ENCODE measurements at regions not wholly inside any gene's neighbourhood (a gene's known extent, or its start where the extent isn't known, plus 50 kb on each side); places are given as distances from the start of the nearest gene placed in this dataset.

- H3K4me3 ChIP-seq (ENCODE audit: control insufficient read depth, low read depth, low read length) = no peak overlapping the region
- TF ChIP-seq CTCF (IDR thresholded peaks at IDR 0.05; ENCODE audit: control insufficient read depth, insufficient read depth, low read depth, low read length, missing control alignments) = no peak
- DNase-seq (ENCODE audit: low read depth) = no peak
These were observed 190.7 kb downstream of the INSIG2 start for GRCh38 chr2:118279005-118279404.

DNA sequence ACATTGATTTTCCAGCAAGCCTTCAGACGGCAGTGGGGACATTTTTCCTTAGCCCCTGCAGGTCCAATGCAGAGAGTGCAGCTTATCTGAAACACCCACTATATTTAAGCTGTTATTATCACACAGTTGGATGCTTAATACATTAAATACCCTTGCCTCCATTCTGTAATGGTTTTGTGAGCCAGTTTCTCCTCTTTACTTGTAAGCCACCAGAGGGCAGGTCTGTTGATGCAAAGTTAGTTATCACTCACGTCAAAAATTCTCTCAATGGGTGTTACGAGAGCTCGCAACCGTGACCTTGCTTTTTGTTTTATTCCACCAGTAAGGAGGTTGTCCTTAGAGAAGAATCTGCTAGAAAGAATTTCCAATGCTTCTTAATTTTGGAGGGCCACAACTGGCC is 189.8 kb downstream of the INSIG2 start:
- no peak overlapping the region for H3K4me3 ChIP-seq (ENCODE audit: control insufficient read depth, low read depth, low read length)
- DNase-seq (ENCODE audit: low read depth) = no peak
- TF ChIP-seq CTCF (IDR thresholded peaks at IDR 0.05; ENCODE audit: control insufficient read depth, insufficient read depth, low read depth, low read length, missing control alignments) = peak; percentile 12

DNA sequence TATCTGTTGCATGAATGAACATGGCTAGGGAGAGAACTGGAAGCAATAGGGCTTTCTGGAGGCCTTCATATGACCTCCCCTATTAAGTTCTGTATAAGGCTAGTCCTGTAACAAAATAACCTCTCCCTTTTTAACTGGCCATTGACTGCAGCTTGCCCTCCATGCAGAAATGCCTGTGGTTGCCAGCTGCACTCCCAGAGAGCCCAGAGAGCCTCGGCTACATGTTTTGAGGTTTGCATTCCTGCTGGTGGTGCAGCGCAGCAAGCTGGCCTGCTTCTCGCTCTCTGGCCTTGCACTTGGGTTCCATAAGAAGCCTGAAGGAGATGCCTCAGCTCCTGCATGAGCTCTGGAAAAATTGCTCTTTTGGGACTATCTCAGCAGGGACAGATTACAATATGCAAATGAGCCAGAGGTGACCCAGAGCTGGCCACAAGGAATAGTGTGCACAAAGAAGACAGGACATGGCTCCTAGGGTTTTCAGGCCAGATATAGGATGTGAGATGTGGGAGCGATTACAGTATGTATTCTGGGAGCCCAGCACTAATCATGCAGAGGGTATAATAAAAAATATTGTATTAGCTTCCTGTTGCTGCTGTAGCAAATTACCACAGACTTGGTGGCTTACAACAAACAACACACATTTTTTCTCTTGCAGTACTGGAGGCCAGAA is 186.7 kb downstream of the INSIG2 start:
- TF ChIP-seq CTCF (IDR thresholded peaks at IDR 0.05; ENCODE audit: control insufficient read depth, insufficient read depth, low read depth, low read length, missing control alignments) = no peak
- no peak for DNase-seq (ENCODE audit: low read depth)
- no peak overlapping the region for H3K4me3 ChIP-seq (ENCODE audit: control insufficient read depth, low read depth, low read length)

- no peak for DNase-seq (ENCODE audit: low read depth)
- H3K4me3 ChIP-seq (ENCODE audit: control insufficient read depth, low read depth, low read length) = no peak overlapping the region
- no peak for TF ChIP-seq CTCF (IDR thresholded peaks at IDR 0.05; ENCODE audit: control insufficient read depth, insufficient read depth, low read depth, low read length, missing control alignments)
These were observed 184.1 kb downstream of the INSIG2 start for GRCh38 chr2:118272391-118272790.

GRCh38 chr2:118269408-118270051 is 181.3 kb downstream of the INSIG2 start:
- no peak for DNase-seq (ENCODE audit: low read depth)
- H3K4me3 ChIP-seq (ENCODE audit: control insufficient read depth, low read depth, low read length) = no peak overlapping the region
- TF ChIP-seq CTCF (IDR thresholded peaks at IDR 0.05; ENCODE audit: control insufficient read depth, insufficient read depth, low read depth, low read length, missing control alignments) = no peak

DNA sequence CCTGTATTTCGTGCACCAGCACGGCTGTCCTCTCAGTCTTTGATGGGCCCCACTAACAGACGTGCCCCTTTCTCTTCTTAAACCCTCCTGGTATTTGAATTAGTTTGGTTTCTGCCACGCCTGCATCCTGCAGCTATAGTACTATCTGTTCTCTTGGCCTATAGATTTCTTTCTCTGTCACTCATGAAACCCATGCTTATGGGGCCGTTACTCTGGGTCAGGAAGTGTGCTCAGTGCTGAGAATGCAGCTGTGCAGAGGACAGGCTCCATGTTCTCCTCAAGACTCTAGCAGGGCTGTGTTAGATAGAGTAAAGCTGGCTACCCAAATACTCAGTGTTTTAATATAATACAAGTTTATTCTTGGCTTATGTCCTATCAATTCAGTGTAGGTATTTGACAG is 180.0 kb downstream of the INSIG2 start:
- no peak for TF ChIP-seq CTCF (IDR thresholded peaks at IDR 0.05; ENCODE audit: control insufficient read depth, insufficient read depth, low read depth, low read length, missing control alignments)
- DNase-seq (ENCODE audit: low read depth) = no peak
- H3K4me3 ChIP-seq (ENCODE audit: control insufficient read depth, low read depth, low read length) = no peak overlapping the region

Measured in AG09309 (cell line).